MM.1S (cell line): ENCODE measurements at regions not wholly inside any gene's neighbourhood (a gene's known extent, or its start where the extent isn't known, plus 50 kb on each side); places are given as distances from the start of the nearest gene placed in this dataset.

Source experiments
- DNase-seq: peaks from one replicate; pipeline ENCODE4 v3.0.0-alpha.2; 2015
- H2AFZ ChIP-seq: fragments of 300-600 bp; sonication (generic); 2 replicates; pipeline ENCODE4 v1.6.0; 2016; ENCODE audit warnings: antibody characterized with exemption, low read length
- H3F3A ChIP-seq: fragments of 300-600 bp; sonication (generic); 2 replicates; pipeline ENCODE4 v1.6.1; 2016; ENCODE audit warnings: mild to moderate bottlenecking, antibody characterized with exemption, low read length, moderate library complexity, mixed read lengths; ENCODE audit not compliant: insufficient read depth
- H3K27ac ChIP-seq: fragments of 300-600 bp; sonication (generic); 2 replicates; pipeline ENCODE4 v1.5.1; 2016; ENCODE audit warnings: mild to moderate bottlenecking, low read length
- H3K27me3 ChIP-seq: fragments of 300-600 bp; sonication (generic); replicated peaks from 2 replicates; pipeline ENCODE4 v1.6.0; 2016; ENCODE audit warnings: low read length; ENCODE audit not compliant: insufficient read depth
- H3K36me3 ChIP-seq: fragments of 300-600 bp; sonication (generic); replicated peaks from 2 replicates; pipeline ENCODE4 v1.6.1; 2016; ENCODE audit warnings: mild to moderate bottlenecking, low read length, mixed read lengths; ENCODE audit not compliant: insufficient read depth
- H3K4me1 ChIP-seq: fragments of 300-600 bp; sonication (generic); 2 replicates; pipeline ENCODE4 v1.6.1; 2016; ENCODE audit warnings: low read length, mixed read lengths
- H3K4me2 ChIP-seq: fragments of 300-600 bp; sonication (generic); 2 replicates; pipeline ENCODE4 v1.6.0; 2016; ENCODE audit warnings: low read depth, low read length
- H3K4me3 ChIP-seq: fragments of 300-600 bp; sonication (generic); 2 replicates; pipeline ENCODE4 v1.5.1; 2016; ENCODE audit warnings: low read length, mixed read lengths
- H3K79me2 ChIP-seq: fragments of 300-600 bp; sonication (generic); 2 replicates; pipeline ENCODE4 v1.6.1; 2016; ENCODE audit warnings: mixed run types, low read length, mixed read lengths
- H3K9ac ChIP-seq: fragments of 300-600 bp; sonication (generic); 2 replicates; pipeline ENCODE4 v1.6.1; 2016; ENCODE audit warnings: low read length, mixed read lengths
- H3K9me2 ChIP-seq: fragments of 300-600 bp; sonication (generic); replicated peaks from 2 replicates; pipeline ENCODE4 v1.6.1; 2016; ENCODE audit warnings: mild to moderate bottlenecking, low read length, mixed read lengths; ENCODE audit not compliant: insufficient read depth
- H3K9me3 ChIP-seq: fragments of 300-600 bp; sonication (generic); replicated peaks from 2 replicates; pipeline ENCODE4 v1.6.1; 2016; ENCODE audit warnings: mild to moderate bottlenecking, low read length, mixed read lengths; ENCODE audit not compliant: insufficient read depth
- H4K20me1 ChIP-seq: fragments of 300-600 bp; sonication (generic); 2 replicates; pipeline ENCODE4 v1.6.1; 2016; ENCODE audit warnings: mild to moderate bottlenecking, low read length, moderate library complexity, mixed read lengths; ENCODE audit not compliant: insufficient read depth
- EZH2 ChIP-seq: fragments of 300-600 bp; sonication (generic); optimal IDR thresholded peaks from 2 replicates; pipeline ENCODE3; 2017; ENCODE audit warnings: low read depth, mild to moderate bottlenecking, antibody characterized with exemption, low read length, mixed read lengths
- EZH2phosphoT487 ChIP-seq: fragments of 300-600 bp; sonication (generic); IDR thresholded peaks from 2 replicates; pipeline ENCODE4 v1.6.1; 2018; ENCODE audit warnings: antibody characterized with exemption, low read length
- TF ChIP-seq, protein P1 (sequence below): fragments of 300-600 bp; sonication (generic); IDR thresholded peaks from 2 replicates; pipeline ENCODE4 v1.5.1; 2016; ENCODE audit warnings: antibody characterized with exemption, low read length, mixed read lengths

DNA sequence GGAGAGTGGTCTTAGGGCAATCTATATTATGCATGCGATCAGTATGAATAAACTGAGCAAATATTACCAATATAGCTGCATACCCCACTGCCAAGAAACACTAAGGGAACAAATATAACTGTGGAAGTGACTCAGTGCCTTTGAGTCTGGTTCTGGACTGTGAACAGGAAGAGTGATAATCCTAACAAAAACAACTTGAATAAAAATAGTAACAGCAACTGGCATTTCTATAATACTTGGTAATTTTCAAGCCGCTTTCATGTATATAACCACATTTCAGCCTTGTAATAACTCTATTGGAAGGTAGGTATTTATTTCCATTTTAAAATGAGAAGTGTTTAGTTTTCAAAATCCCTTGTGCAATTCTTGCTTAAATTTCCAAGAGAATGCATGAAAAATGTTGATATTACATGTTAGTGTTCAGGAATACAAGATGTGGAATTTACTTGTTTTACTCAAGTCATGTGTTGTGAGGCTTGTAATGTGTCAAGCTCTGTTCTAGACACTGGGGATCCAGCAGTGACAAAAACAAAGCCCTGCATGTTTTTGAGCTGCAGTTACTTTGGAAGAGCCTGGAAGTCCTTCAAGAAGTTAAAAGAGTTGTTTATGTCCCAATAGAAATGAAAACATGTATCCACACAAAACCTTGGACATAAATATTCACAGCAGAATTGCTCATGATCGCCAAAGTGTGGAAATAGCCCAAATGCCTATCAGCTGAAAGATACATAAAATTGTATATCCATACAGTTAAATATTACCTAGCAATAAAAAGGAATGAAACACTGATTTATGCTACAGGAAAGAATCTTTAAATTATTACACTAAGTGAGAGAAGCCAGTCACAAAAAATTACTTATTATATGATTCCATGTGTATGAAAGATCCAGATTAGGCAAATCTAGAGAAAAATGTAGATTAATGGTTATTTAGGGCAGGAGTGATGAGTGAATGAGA is 338.1 kb upstream of the TMEM132C start:
- no peak overlapping the region for H3K9ac ChIP-seq
- H2AFZ ChIP-seq, result no peak overlapping the region
- no peak overlapping the region for H3K4me3 ChIP-seq
- H3K9me2 ChIP-seq, result no peaks in the 10 kb centered on the region
- H3K4me2 ChIP-seq, result no peak overlapping the region
- no peaks in the 10 kb centered on the region for H3K36me3 ChIP-seq
- no peaks in the 10 kb centered on the region for H3K9me3 ChIP-seq
- H3K79me2 ChIP-seq, result no peaks in the 10 kb centered on the region
- no peaks in the 10 kb centered on the region for H3K27me3 ChIP-seq
- H3F3A ChIP-seq, result no peaks in the 10 kb centered on the region
- TF ChIP-seq EZH2 (no peak), EZH2phosphoT487 (no peak)
- TF ChIP-seq, protein P1, sequence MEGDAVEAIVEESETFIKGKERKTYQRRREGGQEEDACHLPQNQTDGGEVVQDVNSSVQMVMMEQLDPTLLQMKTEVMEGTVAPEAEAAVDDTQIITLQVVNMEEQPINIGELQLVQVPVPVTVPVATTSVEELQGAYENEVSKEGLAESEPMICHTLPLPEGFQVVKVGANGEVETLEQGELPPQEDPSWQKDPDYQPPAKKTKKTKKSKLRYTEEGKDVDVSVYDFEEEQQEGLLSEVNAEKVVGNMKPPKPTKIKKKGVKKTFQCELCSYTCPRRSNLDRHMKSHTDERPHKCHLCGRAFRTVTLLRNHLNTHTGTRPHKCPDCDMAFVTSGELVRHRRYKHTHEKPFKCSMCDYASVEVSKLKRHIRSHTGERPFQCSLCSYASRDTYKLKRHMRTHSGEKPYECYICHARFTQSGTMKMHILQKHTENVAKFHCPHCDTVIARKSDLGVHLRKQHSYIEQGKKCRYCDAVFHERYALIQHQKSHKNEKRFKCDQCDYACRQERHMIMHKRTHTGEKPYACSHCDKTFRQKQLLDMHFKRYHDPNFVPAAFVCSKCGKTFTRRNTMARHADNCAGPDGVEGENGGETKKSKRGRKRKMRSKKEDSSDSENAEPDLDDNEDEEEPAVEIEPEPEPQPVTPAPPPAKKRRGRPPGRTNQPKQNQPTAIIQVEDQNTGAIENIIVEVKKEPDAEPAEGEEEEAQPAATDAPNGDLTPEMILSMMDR, result no peak
- no peak for DNase-seq
- no peak overlapping the region for H3K27ac ChIP-seq
- no peaks in the 10 kb centered on the region for H3K4me1 ChIP-seq
- H4K20me1 ChIP-seq, result no peaks in the 10 kb centered on the region

GRCh38 chr12:127930122-127930521 is 336.8 kb upstream of the TMEM132C start:
- Histone ChIP-seq H3K79me2 (no peaks in the 10 kb centered on the region), H3K4me1 (no peaks in the 10 kb centered on the region), H4K20me1 (no peaks in the 10 kb centered on the region), H3K9me3 (no peaks in the 10 kb centered on the region), H3K36me3 (no peaks in the 10 kb centered on the region), H3K9ac (no peak overlapping the region), H3K4me2 (no peak overlapping the region), H3K9me2 (no peaks in the 10 kb centered on the region), H3K27ac (no peak overlapping the region), H3F3A (no peaks in the 10 kb centered on the region), H3K27me3 (no peaks in the 10 kb centered on the region), H2AFZ (no peak overlapping the region), H3K4me3 (no peak overlapping the region)
- TF ChIP-seq EZH2 (no peak), EZH2phosphoT487 (no peak)
- TF ChIP-seq, protein P1, result no peak
- DNase-seq, result no peak

- H3K4me1 ChIP-seq, result no peaks in the 10 kb centered on the region
- no peaks in the 10 kb centered on the region for H3F3A ChIP-seq
- no peaks in the 10 kb centered on the region for H3K27me3 ChIP-seq
- no peaks in the 10 kb centered on the region for H3K9me3 ChIP-seq
- H3K4me2 ChIP-seq, result no peak overlapping the region
- H3K9me2 ChIP-seq, result no peaks in the 10 kb centered on the region
- H3K9ac ChIP-seq, result no peak overlapping the region
- H2AFZ ChIP-seq, result no peak overlapping the region
- no peaks in the 10 kb centered on the region for H4K20me1 ChIP-seq
- no peak for DNase-seq
- H3K4me3 ChIP-seq, result no peak overlapping the region
- no peak overlapping the region for H3K27ac ChIP-seq
- no peaks in the 10 kb centered on the region for H3K36me3 ChIP-seq
- TF ChIP-seq, protein P1, result no peak
- no peak for TF ChIP-seq EZH2
- no peak for TF ChIP-seq EZH2phosphoT487
- no peaks in the 10 kb centered on the region for H3K79me2 ChIP-seq
These were observed 332.6 kb upstream of the TMEM132C start for GRCh38 chr12:127934409-127934808.
